GM23338 (cell line): ENCODE measurements at regions not wholly inside any gene's neighbourhood (a gene's known extent, or its start where the extent isn't known, plus 50 kb on each side); places are given as distances from the start of the nearest gene placed in this dataset.

Experiments used
- ATAC-seq: fragments of 200-7000 bp; cut with Tn5 transposase; 3 replicates; pipeline ENCODE4 v1.9.1; 2020
- DNase-seq: peaks from one replicate; pipeline ENCODE4 v3.0.0-alpha.2; 2015; ENCODE audit warnings: low spot score
- H2AFZ ChIP-seq: fragments of 200-600 bp; sonication (generic); 2 replicates; pipeline ENCODE4 v1.8.0; 2016; ENCODE audit warnings: antibody characterized with exemption, mild to moderate bottlenecking, moderate library complexity
- H3F3A ChIP-seq: fragments of 200-600 bp; sonication (generic); replicated peaks from 2 replicates; pipeline ENCODE4 v1.8.0; 2017; ENCODE audit warnings: antibody characterized with exemption, mixed run types, low read depth
- H3K27ac ChIP-seq: fragments of 200-600 bp; sonication (generic); 2 replicates; pipeline ENCODE4 v1.6.1; 2016; ENCODE audit warnings: low read depth
- H3K27me3 ChIP-seq: fragments of 200-600 bp; sonication (generic); 2 replicates; pipeline ENCODE4 v1.8.0; 2016; ENCODE audit warnings: mild to moderate bottlenecking, mixed run types, moderate library complexity; ENCODE audit not compliant: insufficient read depth
- H3K36me3 ChIP-seq: fragments of 200-600 bp; sonication (generic); 2 replicates; pipeline ENCODE4 v1.8.0; 2016; ENCODE audit warnings: mild to moderate bottlenecking; ENCODE audit not compliant: insufficient read depth
- H3K4me1 ChIP-seq: fragments of 200-600 bp; sonication (generic); 2 replicates; pipeline ENCODE4 v1.8.0; 2016; ENCODE audit warnings: mild to moderate bottlenecking, moderate library complexity; ENCODE audit not compliant: insufficient read depth
- H3K4me2 ChIP-seq: fragments of 200-600 bp; sonication (generic); 2 replicates; pipeline ENCODE4 v1.7.1; 2017; ENCODE audit warnings: mixed run types
- H3K4me3 ChIP-seq: fragments of 200-600 bp; sonication (generic); 2 replicates; pipeline ENCODE4 v1.6.1; 2016; ENCODE audit warnings: mixed run types
- H3K79me2 ChIP-seq: fragments of 200-600 bp; sonication (generic); replicated peaks from 2 replicates; pipeline ENCODE4 v1.8.0; 2017; ENCODE audit warnings: mild to moderate bottlenecking; ENCODE audit not compliant: insufficient read depth
- H3K9me2 ChIP-seq: fragments of 200-600 bp; sonication (generic); 2 replicates; pipeline ENCODE4 v1.8.0; 2017; ENCODE audit not compliant: insufficient read depth
- H4K20me1 ChIP-seq: fragments of 200-600 bp; sonication (generic); replicated peaks from 2 replicates; pipeline ENCODE4 v1.8.0; 2017; ENCODE audit warnings: mild to moderate bottlenecking; ENCODE audit not compliant: insufficient read depth
- H3K27ac Mint-ChIP-seq: 2 replicates; pipeline ENCODE4 v1.8.0; 2020; ENCODE audit warnings: inconsistent platforms, mild to moderate bottlenecking, moderate library complexity, mixed read lengths
- H3K27me3 Mint-ChIP-seq: 3 replicates; pipeline ENCODE4 v1.8.0; 2022; ENCODE audit warnings: low read depth, mild to moderate bottlenecking, moderate library complexity, mixed read lengths, inconsistent platforms; ENCODE audit not compliant: insufficient read depth, poor library complexity
- H3K36me3 Mint-ChIP-seq: 3 replicates; pipeline ENCODE4 v1.8.0; 2021; ENCODE audit warnings: low read depth, mild to moderate bottlenecking, inconsistent platforms, moderate library complexity, mixed read lengths
- H3K4me1 Mint-ChIP-seq: 3 replicates; pipeline ENCODE4 v1.8.0; 2020; ENCODE audit warnings: mild to moderate bottlenecking, inconsistent platforms, mixed read lengths
- H3K4me3 Mint-ChIP-seq: 3 replicates; pipeline ENCODE4 v1.8.0; 2021; ENCODE audit warnings: moderate library complexity, mild to moderate bottlenecking, inconsistent platforms, mixed read lengths
- H3K9me3 Mint-ChIP-seq: 3 replicates; pipeline ENCODE4 v1.8.0; 2020; ENCODE audit warnings: moderate library complexity, mild to moderate bottlenecking, inconsistent platforms, mixed read lengths
- CREB1 ChIP-seq: fragments of 250-450 bp; sonication (Bioruptor Pico); IDR thresholded peaks from 2 replicates; pipeline ENCODE4 v1.5.0; 2020; ENCODE audit warnings: low read depth, mild to moderate bottlenecking, moderate library complexity
- CTCF ChIP-seq, 2 experiments: fragments of 200-600 bp in 1 of 2; sonication (generic) in 1 of 2; conservative IDR thresholded peaks; 2 replicates each; pipeline versions ENCODE4 v1.5.1 to v1.6.1; 2016 to 2017; ENCODE audit warnings: antibody characterized with exemption in 2 of 2, low read depth in 2 of 2, mild to moderate bottlenecking in 2 of 2, moderate library complexity in 1 of 2
- EZH2 ChIP-seq: fragments of 200-600 bp; sonication (generic); IDR thresholded peaks from one replicate; pipeline ENCODE4 v1.8.0; 2017; ENCODE audit warnings: antibody characterized with exemption, mild to moderate bottlenecking, low read depth; ENCODE audit not compliant: unreplicated experiment
- EZH2phosphoT487 ChIP-seq: fragments of 200-600 bp; sonication (generic); IDR thresholded peaks from one replicate; pipeline ENCODE4 v1.8.1; 2018; ENCODE audit warnings: antibody characterized with exemption; ENCODE audit not compliant: unreplicated experiment
- JUNB ChIP-seq: IDR thresholded peaks from one replicate; pipeline ENCODE4 v1.6.1; 2016; ENCODE audit warnings: antibody characterized with exemption; ENCODE audit not compliant: unreplicated experiment
- NANOG ChIP-seq: IDR thresholded peaks from 2 replicates; pipeline ENCODE4 v1.6.1; 2016; ENCODE audit warnings: antibody characterized with exemption, borderline replicate concordance
- POLR2AphosphoS5 ChIP-seq: IDR thresholded peaks from 2 replicates; pipeline ENCODE4 v1.6.1; 2016; ENCODE audit warnings: antibody characterized with exemption, low read depth
- STAT1 ChIP-seq: IDR thresholded peaks from one replicate; pipeline ENCODE4 v1.6.1; 2016; ENCODE audit warnings: antibody characterized with exemption; ENCODE audit not compliant: unreplicated experiment
- ZNF114 ChIP-seq: fragments of 250-450 bp; sonication (Bioruptor Pico); IDR thresholded peaks from 2 replicates; pipeline ENCODE4 v1.5.0; 2020; ENCODE audit warnings: mild to moderate bottlenecking, moderate library complexity
- ZNF462 ChIP-seq: fragments of 250-450 bp; sonication (Bioruptor Pico); IDR thresholded peaks from 2 replicates; pipeline ENCODE4 v1.5.0; 2020; ENCODE audit warnings: mild to moderate bottlenecking, moderate library complexity

DNA sequence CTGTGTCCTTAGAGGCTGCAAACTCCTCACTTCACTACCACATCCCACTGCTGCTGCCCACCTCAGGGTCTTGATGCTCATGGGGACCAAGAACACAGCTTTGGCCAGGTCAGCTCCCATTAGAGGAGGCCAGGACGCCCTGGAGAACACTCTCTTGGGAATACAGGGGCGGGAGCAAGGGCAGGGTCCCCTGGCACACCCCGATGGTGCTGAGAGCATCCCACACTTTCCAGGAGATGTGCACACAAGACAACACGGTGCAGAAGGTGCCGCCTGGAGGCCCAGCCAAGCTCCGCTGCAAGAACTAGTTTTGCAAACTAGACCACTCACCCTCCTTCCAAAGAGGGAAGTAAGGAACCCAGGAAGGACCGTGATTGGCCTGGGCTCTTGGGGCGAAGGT lies 304.4 kb upstream of the SALL3 start (continued):
- TF ChIP-seq CTCF (conservative IDR thresholded peaks at IDR 0.05; ENCODE audit: low read depth in 2 of 2) (no peak), ZNF462 (CRISPR knock-in tag) (no peak), CREB1 (CRISPR knock-in tag) (no peak), STAT1 (no peak), JUNB (no peak), EZH2phosphoT487 (no peak), NANOG (no peak)

DNA sequence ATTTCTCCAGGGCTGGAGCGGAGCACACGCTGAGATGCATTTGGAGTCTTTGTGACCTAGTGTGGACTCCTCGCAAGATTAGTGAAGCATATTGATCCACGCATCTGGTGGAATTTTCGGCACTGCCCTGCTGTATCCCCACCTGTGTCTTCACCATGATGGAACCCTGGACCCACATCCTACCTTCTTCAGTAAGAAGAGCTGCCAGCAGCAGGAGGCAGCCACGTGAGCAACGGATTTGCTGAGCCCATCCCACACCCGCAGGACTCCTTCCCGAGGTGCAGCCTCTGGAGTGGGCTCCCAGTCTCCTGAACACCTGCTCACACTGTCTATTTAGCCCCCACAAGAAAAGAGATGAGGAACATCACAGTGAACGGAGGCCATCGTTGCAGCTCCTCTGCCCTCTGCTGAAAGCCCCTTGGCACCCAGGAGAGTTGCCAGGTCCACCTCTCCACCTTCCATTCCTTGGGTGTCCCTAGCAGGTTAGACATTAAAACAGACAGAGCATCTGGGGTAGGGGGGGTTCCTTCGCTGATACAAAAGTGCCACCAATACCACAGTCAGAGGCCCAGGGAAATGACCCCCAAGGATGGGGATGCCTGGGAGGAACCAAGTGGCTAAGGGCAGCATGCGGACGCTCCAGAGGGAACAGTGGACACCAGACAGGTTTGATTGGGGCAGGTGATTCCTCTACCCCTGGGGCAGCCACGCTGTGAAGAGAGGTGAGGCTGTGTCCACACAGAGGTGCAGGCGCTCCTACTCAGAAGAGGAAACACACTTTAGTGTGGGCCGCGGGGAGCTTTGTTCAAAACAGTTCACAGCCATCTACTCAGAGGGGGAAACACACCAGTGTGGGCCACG lies 302.8 kb upstream of the SALL3 start:
- no peak for TF ChIP-seq CTCF (conservative IDR thresholded peaks at IDR 0.05; ENCODE audit: low read depth in 2 of 2)
- no peak for TF ChIP-seq POLR2AphosphoS5
- no peak for TF ChIP-seq ZNF114
- TF ChIP-seq EZH2phosphoT487, result no peak
- no peak for TF ChIP-seq EZH2
- TF ChIP-seq CREB1 (CRISPR knock-in tag), result no peak
- no peak overlapping the region for H3K27ac ChIP-seq
- H3K4me1 ChIP-seq, result no peaks in the 10 kb centered on the region
- DNase-seq, result no peak
- Mint-ChIP-seq H3K27ac (no peak overlapping the region), H3K9me3 (peaks cover 98% of the 10 kb centered on the region), H3K4me3 (no peak overlapping the region), H3K36me3 (peaks cover 26% of the 10 kb centered on the region), H3K4me1 (no peaks in the 10 kb centered on the region; the same call in 2 of the 3 replicates), H3K27me3 (peaks cover 11% of the 10 kb centered on the region)
- no peak overlapping the region for H2AFZ ChIP-seq
- no peak overlapping the region for H3K4me3 ChIP-seq
- H3K27me3 ChIP-seq, result no peaks in the 10 kb centered on the region
- no peaks in the 10 kb centered on the region for H3K9me2 ChIP-seq
- ATAC-seq, result no peak
- H3F3A ChIP-seq, result no peaks in the 10 kb centered on the region
- no peaks in the 10 kb centered on the region for H4K20me1 ChIP-seq
- H3K4me2 ChIP-seq, result no peak overlapping the region
- no peaks in the 10 kb centered on the region for H3K79me2 ChIP-seq
- H3K36me3 ChIP-seq, result no peaks in the 10 kb centered on the region
